ENCODE measurements at regions not wholly inside any gene's neighbourhood (a gene's known extent, or its start where the extent isn't known, plus 50 kb on each side); places are given as distances from the start of the nearest gene placed in this dataset.

DNA sequence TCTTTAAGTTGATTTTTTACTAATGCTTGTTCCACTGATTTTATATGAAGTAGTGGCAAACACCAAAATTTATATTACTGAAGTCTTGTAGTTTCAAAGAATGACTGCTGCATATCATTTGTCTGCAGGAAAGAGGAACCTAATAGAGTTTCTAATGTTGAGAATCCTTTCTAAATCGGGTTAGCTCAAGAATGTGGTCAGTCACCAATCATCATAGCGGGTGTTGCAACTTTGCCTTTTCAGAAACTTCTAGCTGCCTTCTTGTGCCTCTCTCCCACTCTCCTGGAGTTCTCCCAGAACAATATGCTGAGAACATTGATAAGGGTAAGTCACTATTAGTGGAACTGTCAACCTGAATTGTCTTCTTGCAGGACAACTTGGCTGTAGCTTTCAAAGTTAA, 524.8 kb upstream of the SORCS1 start:
- Histone ChIP-seq H3K36me3 (ENCODE audit: control insufficient read depth, insufficient read depth, low read length) (no peaks in the 10 kb centered on the region), H3K4me1 (ENCODE audit: control insufficient read depth, insufficient read depth, low read length) (no peaks in the 10 kb centered on the region)
- WGBS (ENCODE audit: insufficient coverage) = 100% methylated on average over 1 of the region's 2 CpGs

DNA sequence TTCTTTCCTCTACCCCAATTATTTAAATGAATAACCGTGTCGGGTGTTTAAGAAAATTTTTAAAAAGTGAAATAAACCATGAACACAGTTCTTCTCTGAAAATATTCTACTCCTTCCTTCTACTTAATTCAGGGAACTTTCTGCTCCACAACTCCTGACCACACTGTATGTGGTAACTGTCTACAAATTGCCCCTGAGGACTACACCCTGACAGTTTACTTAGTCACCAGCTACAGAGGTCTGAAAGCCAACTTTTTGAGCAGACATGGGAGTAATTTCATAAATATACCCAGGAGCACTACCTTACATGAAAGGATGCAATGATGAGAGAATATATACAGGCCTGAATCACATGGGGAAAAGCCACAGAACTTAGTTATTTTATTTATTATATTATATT, 523.2 kb upstream of the SORCS1 start:
- Histone ChIP-seq H3K9me3 (ENCODE audit: control insufficient read depth, insufficient read depth, low read length) (no peaks in the 10 kb centered on the region), H3K36me3 (ENCODE audit: control insufficient read depth, insufficient read depth, low read length) (no peaks in the 10 kb centered on the region), H3K4me1 (ENCODE audit: control insufficient read depth, insufficient read depth, low read length) (no peaks in the 10 kb centered on the region), H3K4me3 (ENCODE audit: low read depth, low read length) (no peak overlapping the region), H3K27ac (ENCODE audit: low read depth, low read length) (no peak overlapping the region), H3K27me3 (ENCODE audit: control insufficient read depth, insufficient read depth, low read length) (no peaks in the 10 kb centered on the region)
- DNase-seq (ENCODE audit: low read depth in 4 of 6, low spot score in 6 of 6) = no peak
- no CpG with 5 or more reads among the region's 2 CpGs for WGBS (ENCODE audit: insufficient coverage)

More for the DNA sequence above, 524.8 kb upstream of the SORCS1 start:
- H3K4me3 ChIP-seq (ENCODE audit: low read depth, low read length) = no peak overlapping the region
- H3K27me3 ChIP-seq (ENCODE audit: control insufficient read depth, insufficient read depth, low read length) = no peaks in the 10 kb centered on the region
- no peak for DNase-seq (ENCODE audit: low read depth in 4 of 6, low spot score in 6 of 6)
- H3K9me3 ChIP-seq (ENCODE audit: control insufficient read depth, insufficient read depth, low read length) = no peaks in the 10 kb centered on the region
- H3K27ac ChIP-seq (ENCODE audit: low read depth, low read length) = no peak overlapping the region

GRCh38 chr10:107686095-107686494, 521.6 kb upstream of the SORCS1 start:
- no peak for DNase-seq (ENCODE audit: low read depth in 4 of 6, low spot score in 6 of 6)
- 71% methylated on average over 1 of the region's 3 CpGs for WGBS (ENCODE audit: insufficient coverage)
- H3K27ac ChIP-seq (ENCODE audit: low read depth, low read length) = no peak overlapping the region
- no peaks in the 10 kb centered on the region for H3K27me3 ChIP-seq (ENCODE audit: control insufficient read depth, insufficient read depth, low read length)
- no peaks in the 10 kb centered on the region for H3K9me3 ChIP-seq (ENCODE audit: control insufficient read depth, insufficient read depth, low read length)
- H3K4me1 ChIP-seq (ENCODE audit: control insufficient read depth, insufficient read depth, low read length) = no peaks in the 10 kb centered on the region
- H3K36me3 ChIP-seq (ENCODE audit: control insufficient read depth, insufficient read depth, low read length) = no peaks in the 10 kb centered on the region
- H3K4me3 ChIP-seq (ENCODE audit: low read depth, low read length) = no peak overlapping the region

- Histone ChIP-seq H3K27ac (ENCODE audit: low read depth, low read length) (no peak overlapping the region), H3K36me3 (ENCODE audit: control insufficient read depth, insufficient read depth, low read length) (no peaks in the 10 kb centered on the region), H3K4me3 (ENCODE audit: low read depth, low read length) (no peak overlapping the region), H3K27me3 (ENCODE audit: control insufficient read depth, insufficient read depth, low read length) (no peaks in the 10 kb centered on the region), H3K4me1 (ENCODE audit: control insufficient read depth, insufficient read depth, low read length) (no peaks in the 10 kb centered on the region), H3K9me3 (ENCODE audit: control insufficient read depth, insufficient read depth, low read length) (no peaks in the 10 kb centered on the region)
- peak in 1 of 6 donors; percentile 14 for DNase-seq (ENCODE audit: low read depth in 4 of 6, low spot score in 6 of 6)
Measured at GRCh38 chr10:107671960-107672359, 507.5 kb upstream of the SORCS1 start.

DNA sequence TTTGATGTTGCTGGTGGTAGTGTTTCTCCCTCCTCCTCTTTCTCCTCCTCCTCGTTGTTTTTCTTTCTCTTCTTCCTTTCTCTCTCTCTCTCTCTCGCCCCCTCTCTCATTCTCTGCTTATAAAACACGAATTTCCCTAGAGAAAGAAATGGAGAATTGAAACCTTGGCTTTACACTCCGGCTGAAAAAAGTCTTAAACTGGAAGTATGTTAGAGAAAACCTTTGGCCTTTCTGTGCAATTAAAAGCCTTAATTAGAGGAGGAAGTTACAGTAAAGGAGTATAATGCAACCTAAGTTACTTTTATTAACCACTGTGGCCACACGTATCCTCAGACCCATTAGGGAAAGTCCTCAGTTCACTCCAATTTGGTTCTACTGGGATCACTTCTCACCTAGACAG, 501.7 kb upstream of the SORCS1 start:
- no peak overlapping the region for H3K27ac ChIP-seq (ENCODE audit: low read depth, low read length)
- H3K36me3 ChIP-seq (ENCODE audit: control insufficient read depth, insufficient read depth, low read length) = no peaks in the 10 kb centered on the region
- H3K4me3 ChIP-seq (ENCODE audit: low read depth, low read length) = no peak overlapping the region
- no peaks in the 10 kb centered on the region for H3K9me3 ChIP-seq (ENCODE audit: control insufficient read depth, insufficient read depth, low read length)
- no peaks in the 10 kb centered on the region for H3K4me1 ChIP-seq (ENCODE audit: control insufficient read depth, insufficient read depth, low read length)
- no peak for DNase-seq (ENCODE audit: low read depth in 4 of 6, low spot score in 6 of 6)
- no CpG with 5 or more reads among the region's 5 CpGs for WGBS (ENCODE audit: insufficient coverage)
- H3K27me3 ChIP-seq (ENCODE audit: control insufficient read depth, insufficient read depth, low read length) = no peaks in the 10 kb centered on the region

GRCh38 chr10:107665459-107665858, 501.0 kb upstream of the SORCS1 start:
- DNase-seq (ENCODE audit: low read depth in 4 of 6, low spot score in 6 of 6) = no peak
- Histone ChIP-seq H3K27ac (ENCODE audit: low read depth, low read length) (no peak overlapping the region), H3K4me3 (ENCODE audit: low read depth, low read length) (no peak overlapping the region), H3K36me3 (ENCODE audit: control insufficient read depth, insufficient read depth, low read length) (no peaks in the 10 kb centered on the region), H3K27me3 (ENCODE audit: control insufficient read depth, insufficient read depth, low read length) (no peaks in the 10 kb centered on the region), H3K4me1 (ENCODE audit: control insufficient read depth, insufficient read depth, low read length) (no peaks in the 10 kb centered on the region), H3K9me3 (ENCODE audit: control insufficient read depth, insufficient read depth, low read length) (no peaks in the 10 kb centered on the region)
- WGBS (ENCODE audit: insufficient coverage) = no CpG with 5 or more reads among the region's 4 CpGs

- no peaks in the 10 kb centered on the region for H3K36me3 ChIP-seq (ENCODE audit: control insufficient read depth, insufficient read depth, low read length)
- WGBS (ENCODE audit: insufficient coverage) = 94% methylated on average over 2 of the region's 3 CpGs
Measured at GRCh38 chr10:107657851-107658250, 493.3 kb upstream of the SORCS1 start.

GRCh38 chr10:107656932-107657331, 492.4 kb upstream of the SORCS1 start:
- H3K27me3 ChIP-seq (ENCODE audit: control insufficient read depth, insufficient read depth, low read length) = no peaks in the 10 kb centered on the region
- H3K4me1 ChIP-seq (ENCODE audit: control insufficient read depth, insufficient read depth, low read length) = no peaks in the 10 kb centered on the region
- no peak overlapping the region for H3K4me3 ChIP-seq (ENCODE audit: low read depth, low read length)
- H3K27ac ChIP-seq (ENCODE audit: low read depth, low read length) = no peak overlapping the region
- H3K9me3 ChIP-seq (ENCODE audit: control insufficient read depth, insufficient read depth, low read length) = no peaks in the 10 kb centered on the region
- DNase-seq (ENCODE audit: low read depth in 4 of 6, low spot score in 6 of 6) = no peak
- H3K36me3 ChIP-seq (ENCODE audit: control insufficient read depth, insufficient read depth, low read length) = no peaks in the 10 kb centered on the region

More at GRCh38 chr10:107657851-107658250, 493.3 kb upstream of the SORCS1 start:
- H3K9me3 ChIP-seq (ENCODE audit: control insufficient read depth, insufficient read depth, low read length) = no peaks in the 10 kb centered on the region
- no peaks in the 10 kb centered on the region for H3K4me1 ChIP-seq (ENCODE audit: control insufficient read depth, insufficient read depth, low read length)
- DNase-seq (ENCODE audit: low read depth in 4 of 6, low spot score in 6 of 6) = no peak
- H3K4me3 ChIP-seq (ENCODE audit: low read depth, low read length) = no peak overlapping the region
- H3K27ac ChIP-seq (ENCODE audit: low read depth, low read length) = no peak overlapping the region
- H3K27me3 ChIP-seq (ENCODE audit: control insufficient read depth, insufficient read depth, low read length) = no peaks in the 10 kb centered on the region

- H3K4me1 ChIP-seq (ENCODE audit: control insufficient read depth, insufficient read depth, low read length) = no peaks in the 10 kb centered on the region
- WGBS (ENCODE audit: insufficient coverage) = 52% methylated on average over 3 of the region's 5 CpGs
- H3K4me3 ChIP-seq (ENCODE audit: low read depth, low read length) = peak overlapping the region; percentile 12
- no peaks in the 10 kb centered on the region for H3K27me3 ChIP-seq (ENCODE audit: control insufficient read depth, insufficient read depth, low read length)
- H3K27ac ChIP-seq (ENCODE audit: low read depth, low read length) = no peak overlapping the region
- H3K36me3 ChIP-seq (ENCODE audit: control insufficient read depth, insufficient read depth, low read length) = no peaks in the 10 kb centered on the region
- H3K9me3 ChIP-seq (ENCODE audit: control insufficient read depth, insufficient read depth, low read length) = no peaks in the 10 kb centered on the region
- peak in 3 of 6 donors; percentile 1 to 55 (median 40) for DNase-seq (ENCODE audit: low read depth in 4 of 6, low spot score in 6 of 6)
Measured at GRCh38 chr10:107653832-107654287, 489.4 kb upstream of the SORCS1 start.

DNA sequence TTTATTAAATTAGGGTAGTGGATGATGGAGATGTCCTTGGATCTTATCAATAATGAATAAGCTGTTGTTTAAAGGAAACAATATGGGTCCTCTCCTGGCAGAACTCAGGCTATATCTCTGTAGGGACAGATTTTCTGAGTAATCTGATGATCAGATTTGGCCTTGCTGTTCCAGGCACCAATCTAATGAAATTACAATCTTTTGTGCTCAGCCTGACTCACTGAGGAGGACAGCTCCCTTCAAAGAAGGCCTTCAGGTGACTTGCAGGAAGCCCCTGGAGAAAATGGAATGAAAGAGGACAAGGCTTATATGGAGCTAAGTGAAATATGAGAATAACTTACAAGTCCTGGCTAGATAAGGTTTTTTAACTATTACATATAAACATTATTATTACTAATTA, 486.4 kb upstream of the SORCS1 start:
- no peak overlapping the region for H3K27ac ChIP-seq (ENCODE audit: low read depth, low read length)
- no peaks in the 10 kb centered on the region for H3K36me3 ChIP-seq (ENCODE audit: control insufficient read depth, insufficient read depth, low read length)
- DNase-seq (ENCODE audit: low read depth in 4 of 6, low spot score in 6 of 6) = no peak
- no peaks in the 10 kb centered on the region for H3K9me3 ChIP-seq (ENCODE audit: control insufficient read depth, insufficient read depth, low read length)
- H3K4me3 ChIP-seq (ENCODE audit: low read depth, low read length) = no peak overlapping the region
- H3K27me3 ChIP-seq (ENCODE audit: control insufficient read depth, insufficient read depth, low read length) = no peaks in the 10 kb centered on the region
- no peaks in the 10 kb centered on the region for H3K4me1 ChIP-seq (ENCODE audit: control insufficient read depth, insufficient read depth, low read length)
